Mammary epithelial cell (primary cell): ENCODE measurements at regions not wholly inside any gene's neighbourhood (a gene's known extent, or its start where the extent isn't known, plus 50 kb on each side); places are given as distances from the start of the nearest gene placed in this dataset.

Experiments used
- EZH2 ChIP-seq: IDR thresholded peaks from 2 replicates; pipeline ENCODE4 v1.6.1; 2012; ENCODE audit warnings: low read length, inconsistent platforms, borderline replicate concordance
- TF ChIP-seq, protein P1 (sequence below), 2 donors: IDR thresholded peaks in 1 of 2; conservative IDR thresholded peaks in 1 of 2; 2 replicates each; pipeline ENCODE4 v1.5.1; 2011 to 2012; ENCODE audit warnings: inconsistent platforms in 2 of 2, low read length in 2 of 2, mild to moderate bottlenecking in 2 of 2, control low read depth in 1 of 2, low read depth in 1 of 2; ENCODE audit not compliant: insufficient read depth in 1 of 2; ENCODE audit errors: extremely low read depth in 1 of 2

DNA sequence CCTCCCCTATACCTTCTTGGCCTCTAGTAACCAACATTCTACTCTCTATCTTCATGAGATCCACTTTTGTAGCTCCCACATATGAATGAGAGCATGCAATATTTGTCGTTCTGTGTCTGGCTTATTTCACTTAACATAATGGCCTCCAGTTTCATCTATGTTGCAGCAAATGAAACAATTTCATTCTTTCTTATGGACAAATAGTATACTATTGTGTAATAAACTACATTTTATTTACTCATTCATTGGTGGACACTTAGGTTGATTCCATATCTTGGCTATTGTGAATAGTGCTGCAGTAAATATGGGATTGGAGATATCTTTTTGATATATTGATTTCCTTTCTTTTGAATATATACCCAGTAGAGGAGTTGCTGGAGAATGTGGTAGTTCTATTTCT is 151.1 kb downstream of the JRKL start:
- TF ChIP-seq, protein P1, sequence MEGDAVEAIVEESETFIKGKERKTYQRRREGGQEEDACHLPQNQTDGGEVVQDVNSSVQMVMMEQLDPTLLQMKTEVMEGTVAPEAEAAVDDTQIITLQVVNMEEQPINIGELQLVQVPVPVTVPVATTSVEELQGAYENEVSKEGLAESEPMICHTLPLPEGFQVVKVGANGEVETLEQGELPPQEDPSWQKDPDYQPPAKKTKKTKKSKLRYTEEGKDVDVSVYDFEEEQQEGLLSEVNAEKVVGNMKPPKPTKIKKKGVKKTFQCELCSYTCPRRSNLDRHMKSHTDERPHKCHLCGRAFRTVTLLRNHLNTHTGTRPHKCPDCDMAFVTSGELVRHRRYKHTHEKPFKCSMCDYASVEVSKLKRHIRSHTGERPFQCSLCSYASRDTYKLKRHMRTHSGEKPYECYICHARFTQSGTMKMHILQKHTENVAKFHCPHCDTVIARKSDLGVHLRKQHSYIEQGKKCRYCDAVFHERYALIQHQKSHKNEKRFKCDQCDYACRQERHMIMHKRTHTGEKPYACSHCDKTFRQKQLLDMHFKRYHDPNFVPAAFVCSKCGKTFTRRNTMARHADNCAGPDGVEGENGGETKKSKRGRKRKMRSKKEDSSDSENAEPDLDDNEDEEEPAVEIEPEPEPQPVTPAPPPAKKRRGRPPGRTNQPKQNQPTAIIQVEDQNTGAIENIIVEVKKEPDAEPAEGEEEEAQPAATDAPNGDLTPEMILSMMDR (conservative IDR thresholded peaks at IDR 0.05 in 1 of 2, IDR thresholded peaks at IDR 0.05 in 1 of 2; ENCODE audit: extremely low read depth in 1 of 2, insufficient read depth in 1 of 2, low read depth in 1 of 2, low read length in 2 of 2), result no peak
- no peak for TF ChIP-seq EZH2
